GM20000 (cell line): ENCODE measurements at regions not wholly inside any gene's neighbourhood (a gene's known extent, or its start where the extent isn't known, plus 50 kb on each side); places are given as distances from the start of the nearest gene placed in this dataset.

ENCODE experiments used
- DNase-seq: peaks from one replicate; pipeline ENCODE4 v3.0.0; 2012; ENCODE audit warnings: low spot score
- CTCF ChIP-seq: IDR thresholded peaks from 2 replicates; pipeline ENCODE4 v1.5.1; 2012; ENCODE audit warnings: mild to moderate bottlenecking, control low read depth; ENCODE audit errors: extremely low read depth, missing control alignments

GRCh38 chrX:63993936-63994335 is 208.9 kb upstream of the ARHGEF9 start:
- no peak for TF ChIP-seq CTCF
- no peak for DNase-seq

GRCh38 chrX:63985906-63986305 is 200.9 kb upstream of the ARHGEF9 start:
- TF ChIP-seq CTCF, result no peak
- no peak for DNase-seq

GRCh38 chrX:63979480-63979879 is 194.5 kb upstream of the ARHGEF9 start:
- DNase-seq, result no peak
- TF ChIP-seq CTCF, result no peak

GRCh38 chrX:63967551-63967950 is 182.5 kb upstream of the ARHGEF9 start:
- DNase-seq, result no peak
- TF ChIP-seq CTCF, result no peak

- no peak for DNase-seq
- no peak for TF ChIP-seq CTCF
Observed at GRCh38 chrX:63963095-63963784, 178.2 kb upstream of the ARHGEF9 start.

GRCh38 chrX:63961964-63962363 is 176.9 kb upstream of the ARHGEF9 start:
- no peak for DNase-seq
- no peak for TF ChIP-seq CTCF

GRCh38 chrX:63959975-63960374 is 175.0 kb upstream of the ARHGEF9 start:
- DNase-seq, result no peak
- no peak for TF ChIP-seq CTCF
